Liver (tissue), 8 donors: ENCODE measurements at regions not wholly inside any gene's neighbourhood (a gene's known extent, or its start where the extent isn't known, plus 50 kb on each side); places are given as distances from the start of the nearest gene placed in this dataset.
A peak's percentile ranks its signal among the peaks of the same experiment; 100 is the strongest.

Experiments
- DNase-seq: peaks from one replicate; pipeline ENCODE4 v3.0.0-alpha.2; 2017; ENCODE audit warnings: low spot score
- H3K27ac ChIP-seq, 2 donors: one replicate each; pipeline ENCODE4 v1.7.0; 2013; ENCODE audit warnings: inconsistent platforms in 2 of 2, low read length in 2 of 2, control low read depth in 1 of 2, low read depth in 1 of 2, mild to moderate bottlenecking in 1 of 2
- H3K27me3 ChIP-seq, 4 donors: one replicate each; pipeline versions ENCODE4 v1.6.1 to v1.7.0; 2013; ENCODE audit warnings: low read length in 3 of 4, inconsistent platforms in 1 of 4, mild to moderate bottlenecking in 1 of 4, moderate library complexity in 1 of 4; ENCODE audit not compliant: control insufficient read depth in 4 of 4, insufficient read depth in 4 of 4
- H3K36me3 ChIP-seq, 4 donors: one replicate each; pipeline versions ENCODE4 v1.6.1 to v1.7.0; 2013; ENCODE audit warnings: low read length in 3 of 4, mild to moderate bottlenecking in 3 of 4, low read depth in 1 of 4, moderate library complexity in 1 of 4; ENCODE audit not compliant: control insufficient read depth in 4 of 4, insufficient read depth in 3 of 4
- H3K4me1 ChIP-seq, 4 donors: one replicate each; pipeline versions ENCODE4 v1.6.1 to v1.7.0; 2013; ENCODE audit warnings: low read length in 3 of 4, mild to moderate bottlenecking in 3 of 4, moderate library complexity in 1 of 4; ENCODE audit not compliant: control insufficient read depth in 4 of 4, insufficient read depth in 4 of 4
- H3K4me3 ChIP-seq, 3 donors: one replicate each; pipeline versions ENCODE4 v1.6.1 to v1.7.0; 2013; ENCODE audit warnings: low read length in 3 of 3, control low read depth in 1 of 3, low read depth in 1 of 3, mild to moderate bottlenecking in 1 of 3
- H3K9ac ChIP-seq, 2 donors: one replicate each; pipeline ENCODE4 v1.7.0; 2013; ENCODE audit warnings: low read length in 2 of 2, mild to moderate bottlenecking in 2 of 2, moderate library complexity in 2 of 2, control low read depth in 1 of 2, low read depth in 1 of 2
- H3K9me3 ChIP-seq, 4 donors: one replicate each; pipeline versions ENCODE4 v1.6.1 to v1.7.0; 2013; ENCODE audit warnings: low read length in 3 of 4; ENCODE audit not compliant: control insufficient read depth in 4 of 4
- ATF3 ChIP-seq: IDR thresholded peaks from 2 replicates; pipeline ENCODE4 v1.6.1; 2016; ENCODE audit warnings: antibody characterized with exemption
- CTCF ChIP-seq: fragments of 150-350 bp; IDR thresholded peaks from 2 replicates; pipeline ENCODE4 v1.5.1; 2017; ENCODE audit warnings: improper control_type of control experiment, low read depth, low read length; ENCODE audit not compliant: missing input control
- EGR1 ChIP-seq, 2 donors: IDR thresholded peaks; 2 replicates each; pipeline ENCODE4 v1.6.1; 2016 to 2018; ENCODE audit warnings: antibody characterized with exemption in 2 of 2, low read depth in 2 of 2
- FOXA1 ChIP-seq: IDR thresholded peaks from 2 replicates; pipeline ENCODE4 v1.6.1; 2016; ENCODE audit warnings: antibody characterized with exemption
- FOXA2 ChIP-seq: IDR thresholded peaks from 2 replicates; pipeline ENCODE4 v1.6.1; 2016; ENCODE audit warnings: antibody characterized with exemption
- GABPA ChIP-seq, 2 donors: IDR thresholded peaks in 1 of 2; conservative IDR thresholded peaks in 1 of 2; 2 replicates each; pipeline ENCODE4 v1.6.1; 2016; ENCODE audit warnings: antibody characterized with exemption in 2 of 2, mild to moderate bottlenecking in 1 of 2, moderate library complexity in 1 of 2
- HNF4A ChIP-seq, 2 donors: conservative IDR thresholded peaks; 2 replicates each; pipeline ENCODE4 v1.6.1; 2016; ENCODE audit warnings: antibody characterized with exemption in 2 of 2, mild to moderate bottlenecking in 2 of 2
- HNF4G ChIP-seq: IDR thresholded peaks from 2 replicates; pipeline ENCODE4 v1.6.1; 2016; ENCODE audit warnings: antibody characterized with exemption
- JUND ChIP-seq, 2 donors: IDR thresholded peaks; 2 replicates each; pipeline ENCODE4 v1.6.1; 2016; ENCODE audit warnings: antibody characterized with exemption in 2 of 2
- MAX ChIP-seq: IDR thresholded peaks from 2 replicates; pipeline ENCODE4 v1.6.1; 2016; ENCODE audit warnings: antibody characterized with exemption
- NR2F2 ChIP-seq: IDR thresholded peaks from 2 replicates; pipeline ENCODE4 v1.6.1; 2016; ENCODE audit warnings: antibody characterized with exemption
- RAD21 ChIP-seq, 2 donors: IDR thresholded peaks; 2 replicates each; pipeline ENCODE4 v1.6.1; 2016; ENCODE audit warnings: antibody characterized with exemption in 2 of 2, mild to moderate bottlenecking in 2 of 2
- RXRA ChIP-seq, 2 donors: IDR thresholded peaks; 2 replicates each; pipeline ENCODE4 v1.6.1; 2017 to 2018; ENCODE audit warnings: antibody characterized with exemption in 2 of 2, mild to moderate bottlenecking in 1 of 2
- SP1 ChIP-seq: IDR thresholded peaks from 2 replicates; pipeline ENCODE4 v1.6.1; 2018; ENCODE audit warnings: antibody characterized with exemption, mild to moderate bottlenecking
- TAF1 ChIP-seq: conservative IDR thresholded peaks from 2 replicates; pipeline ENCODE4 v1.6.1; 2016; ENCODE audit warnings: antibody characterized with exemption, mild to moderate bottlenecking
- YY1 ChIP-seq: IDR thresholded peaks from 2 replicates; pipeline ENCODE4 v1.6.1; 2016; ENCODE audit warnings: antibody characterized with exemption, mild to moderate bottlenecking
- WGBS: extraction: QIAGEN DNeasy Blood & Tissue Kit; methylation state at CpG from one replicate; pipeline ENCODE4 v1.1.7; 2013; 5-methylcytosine and 5-hydroxymethylcytosine counted together
- TF ChIP-seq, protein P1 (sequence below): IDR thresholded peaks from 2 replicates; pipeline ENCODE4 v1.6.1; 2016; ENCODE audit warnings: antibody characterized with exemption
- TF ChIP-seq, protein P2 (sequence below): IDR thresholded peaks from 2 replicates; pipeline ENCODE4 v1.6.1; 2016; ENCODE audit warnings: antibody characterized with exemption, mild to moderate bottlenecking
- donor health status: healthy.
- donor health status: healthy.
- donor health status: healthy.
- donor health status: healthy.
- donor health status: healthy.

DNA sequence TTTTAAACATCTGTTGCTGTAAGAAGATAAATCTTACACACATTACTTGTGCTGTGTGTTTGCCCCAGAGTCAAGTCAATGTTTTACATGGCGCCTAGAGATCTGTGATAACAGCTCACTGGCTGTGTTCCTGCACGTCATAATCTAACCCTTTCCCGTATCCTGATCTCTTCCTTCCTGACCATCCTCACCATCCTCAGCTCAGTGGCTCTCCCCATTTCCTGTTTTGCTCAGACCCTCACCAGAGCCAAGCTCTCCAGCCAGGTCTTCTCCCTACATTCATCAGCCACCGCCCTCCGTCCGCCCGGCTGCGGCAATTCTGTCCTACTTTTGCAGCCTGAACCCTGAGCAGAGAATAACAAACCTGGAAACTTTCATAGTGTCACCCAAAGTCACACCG, 824.7 kb downstream of the USP25 start:
- Histone ChIP-seq H3K27me3 (no peaks in the 10 kb centered on the region), H3K9ac (no peak overlapping the region), H3K9me3 (no peaks in the 10 kb centered on the region), H3K4me1 (no peaks in the 10 kb centered on the region), H3K27ac (no peak overlapping the region), H3K36me3 (peaks cover 0 to 3% (median 0%) of the 10 kb centered on the region in 4 donors), H3K4me3 (no peak overlapping the region)
- TF ChIP-seq CTCF (no peak), YY1 (no peak), NR2F2 (peak; percentile 44), GABPA (IDR thresholded peaks at IDR 0.05 in 1 of 2, conservative IDR thresholded peaks at IDR 0.05 in 1 of 2) (no peak), JUND (IDR thresholded peaks at IDR 0.05) (no peak), SP1 (no peak), MAX (no peak), RAD21 (IDR thresholded peaks at IDR 0.05) (peak in 1 of 2 donors; percentile 5), FOXA1 (no peak), TAF1 (no peak), HNF4A (conservative IDR thresholded peaks at IDR 0.05) (no peak), HNF4G (no peak)
- TF ChIP-seq, protein P1, sequence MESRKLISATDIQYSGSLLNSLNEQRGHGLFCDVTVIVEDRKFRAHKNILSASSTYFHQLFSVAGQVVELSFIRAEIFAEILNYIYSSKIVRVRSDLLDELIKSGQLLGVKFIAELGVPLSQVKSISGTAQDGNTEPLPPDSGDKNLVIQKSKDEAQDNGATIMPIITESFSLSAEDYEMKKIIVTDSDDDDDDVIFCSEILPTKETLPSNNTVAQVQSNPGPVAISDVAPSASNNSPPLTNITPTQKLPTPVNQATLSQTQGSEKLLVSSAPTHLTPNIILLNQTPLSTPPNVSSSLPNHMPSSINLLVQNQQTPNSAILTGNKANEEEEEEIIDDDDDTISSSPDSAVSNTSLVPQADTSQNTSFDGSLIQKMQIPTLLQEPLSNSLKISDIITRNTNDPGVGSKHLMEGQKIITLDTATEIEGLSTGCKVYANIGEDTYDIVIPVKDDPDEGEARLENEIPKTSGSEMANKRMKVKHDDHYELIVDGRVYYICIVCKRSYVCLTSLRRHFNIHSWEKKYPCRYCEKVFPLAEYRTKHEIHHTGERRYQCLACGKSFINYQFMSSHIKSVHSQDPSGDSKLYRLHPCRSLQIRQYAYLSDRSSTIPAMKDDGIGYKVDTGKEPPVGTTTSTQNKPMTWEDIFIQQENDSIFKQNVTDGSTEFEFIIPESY: no peak
- 83% methylated on average over 9 of the region's 9 CpGs for WGBS
- DNase-seq: no peak

DNA sequence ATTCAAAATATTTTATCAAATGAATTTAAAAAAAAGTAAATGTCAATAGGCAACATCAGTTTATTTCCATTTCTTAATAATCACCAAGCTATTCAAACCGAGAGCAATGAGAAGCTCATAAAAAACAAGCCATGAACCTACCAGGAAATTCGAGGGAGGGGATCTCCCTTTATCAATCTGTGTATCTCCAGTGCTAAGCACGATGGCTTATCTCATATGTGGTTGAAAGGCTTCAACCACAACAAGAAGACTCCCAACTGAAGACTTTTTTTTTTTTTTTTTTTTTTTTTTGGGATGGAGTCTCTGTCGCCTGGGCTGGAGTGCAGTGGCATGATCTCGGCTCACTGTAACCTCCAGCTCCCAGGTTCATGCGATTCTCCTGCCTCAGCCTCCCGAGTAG, 833.3 kb downstream of the USP25 start:
- TF ChIP-seq SP1 (no peak), JUND (IDR thresholded peaks at IDR 0.05) (no peak), TAF1 (no peak), RAD21 (IDR thresholded peaks at IDR 0.05) (no peak), HNF4A (conservative IDR thresholded peaks at IDR 0.05) (no peak), EGR1 (IDR thresholded peaks at IDR 0.05; ENCODE audit: low read depth in 2 of 2) (no peak), GABPA (IDR thresholded peaks at IDR 0.05 in 1 of 2, conservative IDR thresholded peaks at IDR 0.05 in 1 of 2) (no peak), MAX (no peak), YY1 (no peak), HNF4G (no peak), CTCF (no peak), ATF3 (no peak), RXRA (IDR thresholded peaks at IDR 0.05) (no peak), NR2F2 (no peak), FOXA1 (no peak), FOXA2 (no peak)
- TF ChIP-seq, protein P2, sequence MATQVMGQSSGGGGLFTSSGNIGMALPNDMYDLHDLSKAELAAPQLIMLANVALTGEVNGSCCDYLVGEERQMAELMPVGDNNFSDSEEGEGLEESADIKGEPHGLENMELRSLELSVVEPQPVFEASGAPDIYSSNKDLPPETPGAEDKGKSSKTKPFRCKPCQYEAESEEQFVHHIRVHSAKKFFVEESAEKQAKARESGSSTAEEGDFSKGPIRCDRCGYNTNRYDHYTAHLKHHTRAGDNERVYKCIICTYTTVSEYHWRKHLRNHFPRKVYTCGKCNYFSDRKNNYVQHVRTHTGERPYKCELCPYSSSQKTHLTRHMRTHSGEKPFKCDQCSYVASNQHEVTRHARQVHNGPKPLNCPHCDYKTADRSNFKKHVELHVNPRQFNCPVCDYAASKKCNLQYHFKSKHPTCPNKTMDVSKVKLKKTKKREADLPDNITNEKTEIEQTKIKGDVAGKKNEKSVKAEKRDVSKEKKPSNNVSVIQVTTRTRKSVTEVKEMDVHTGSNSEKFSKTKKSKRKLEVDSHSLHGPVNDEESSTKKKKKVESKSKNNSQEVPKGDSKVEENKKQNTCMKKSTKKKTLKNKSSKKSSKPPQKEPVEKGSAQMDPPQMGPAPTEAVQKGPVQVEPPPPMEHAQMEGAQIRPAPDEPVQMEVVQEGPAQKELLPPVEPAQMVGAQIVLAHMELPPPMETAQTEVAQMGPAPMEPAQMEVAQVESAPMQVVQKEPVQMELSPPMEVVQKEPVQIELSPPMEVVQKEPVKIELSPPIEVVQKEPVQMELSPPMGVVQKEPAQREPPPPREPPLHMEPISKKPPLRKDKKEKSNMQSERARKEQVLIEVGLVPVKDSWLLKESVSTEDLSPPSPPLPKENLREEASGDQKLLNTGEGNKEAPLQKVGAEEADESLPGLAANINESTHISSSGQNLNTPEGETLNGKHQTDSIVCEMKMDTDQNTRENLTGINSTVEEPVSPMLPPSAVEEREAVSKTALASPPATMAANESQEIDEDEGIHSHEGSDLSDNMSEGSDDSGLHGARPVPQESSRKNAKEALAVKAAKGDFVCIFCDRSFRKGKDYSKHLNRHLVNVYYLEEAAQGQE: no peak
- TF ChIP-seq, protein P1: no peak
- no peak for DNase-seq
- no peak overlapping the region for H3K9ac ChIP-seq
- no peak overlapping the region for H3K4me3 ChIP-seq
- no peak overlapping the region for H3K27ac ChIP-seq
- H3K4me1 ChIP-seq: peaks cover 0 to 11% (median 4%) of the 10 kb centered on the region in 4 donors
- whole genome bisulfite sequencing: 86% methylated on average over 7 of the region's 7 CpGs
- peaks cover 0 to 1% (median 0%) of the 10 kb centered on the region in 4 donors for H3K36me3 ChIP-seq
- no peaks in the 10 kb centered on the region for H3K9me3 ChIP-seq
- H3K27me3 ChIP-seq: no peaks in the 10 kb centered on the region
